Sigmoid colon (tissue), 4 donors: ENCODE measurements at regions not wholly inside any gene's neighbourhood (a gene's known extent, or its start where the extent isn't known, plus 50 kb on each side); places are given as distances from the start of the nearest gene placed in this dataset.

Source experiments
- EP300 ChIP-seq, 4 donors: sonication (generic); formaldehyde crosslinking; IDR thresholded peaks; one replicate each; pipeline ENCODE4 v1.6.1; 2017; ENCODE audit warnings: antibody characterized with exemption in 4 of 4
- POLR2A ChIP-seq, 2 donors: fragments of 450-650 bp; IDR thresholded peaks; one replicate each; pipeline ENCODE4 v1.6.1; 2016; ENCODE audit warnings: antibody characterized with exemption in 2 of 2, mild to moderate bottlenecking in 2 of 2, moderate library complexity in 2 of 2
- TF ChIP-seq, protein P1 (sequence below), 4 experiments: fragments of 450-650 bp in 3 of 4; fragments of 200-600 bp in 1 of 4; IDR thresholded peaks; one replicate each; pipeline ENCODE4 v1.5.1; 2016 to 2019; ENCODE audit warnings: antibody characterized with exemption in 4 of 4, mild to moderate bottlenecking in 3 of 4, moderate library complexity in 2 of 4

GRCh38 chr6:96286503-96286902 lies 235.1 kb upstream of the UFL1 start:
- TF ChIP-seq EP300 (IDR thresholded peaks at IDR 0.05) (no peak), POLR2A (IDR thresholded peaks at IDR 0.05) (no peak)
- TF ChIP-seq, protein P1, sequence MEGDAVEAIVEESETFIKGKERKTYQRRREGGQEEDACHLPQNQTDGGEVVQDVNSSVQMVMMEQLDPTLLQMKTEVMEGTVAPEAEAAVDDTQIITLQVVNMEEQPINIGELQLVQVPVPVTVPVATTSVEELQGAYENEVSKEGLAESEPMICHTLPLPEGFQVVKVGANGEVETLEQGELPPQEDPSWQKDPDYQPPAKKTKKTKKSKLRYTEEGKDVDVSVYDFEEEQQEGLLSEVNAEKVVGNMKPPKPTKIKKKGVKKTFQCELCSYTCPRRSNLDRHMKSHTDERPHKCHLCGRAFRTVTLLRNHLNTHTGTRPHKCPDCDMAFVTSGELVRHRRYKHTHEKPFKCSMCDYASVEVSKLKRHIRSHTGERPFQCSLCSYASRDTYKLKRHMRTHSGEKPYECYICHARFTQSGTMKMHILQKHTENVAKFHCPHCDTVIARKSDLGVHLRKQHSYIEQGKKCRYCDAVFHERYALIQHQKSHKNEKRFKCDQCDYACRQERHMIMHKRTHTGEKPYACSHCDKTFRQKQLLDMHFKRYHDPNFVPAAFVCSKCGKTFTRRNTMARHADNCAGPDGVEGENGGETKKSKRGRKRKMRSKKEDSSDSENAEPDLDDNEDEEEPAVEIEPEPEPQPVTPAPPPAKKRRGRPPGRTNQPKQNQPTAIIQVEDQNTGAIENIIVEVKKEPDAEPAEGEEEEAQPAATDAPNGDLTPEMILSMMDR (IDR thresholded peaks at IDR 0.05), result no peak
